SK-N-SH (cell line): ENCODE measurements at regions not wholly inside any gene's neighbourhood (a gene's known extent, or its start where the extent isn't known, plus 50 kb on each side); places are given as distances from the start of the nearest gene placed in this dataset.
A peak's percentile ranks its signal among the peaks of the same experiment; 100 is the strongest.

Source experiments
- CTCF ChIA-PET: fragments of 300-600, 350-600 bp; formaldehyde crosslinking; extraction: SDS; loops from one replicate; lab custom pipeline; 2021; lab: Yijun Ruan, JAX
- POLR2A ChIA-PET: fragments of 350-600 bp; sonication (Branson Sonifier 250); formaldehyde crosslinking; extraction: SDS; loops from one replicate; lab custom pipeline; 2020; ENCODE audit warnings: antibody characterized with exemption, inconsistent platforms; lab: Yijun Ruan, JAX
- DNase-seq: peaks from one replicate; pipeline ENCODE4 v3.0.0; 2012
- H2AFZ ChIP-seq: fragments of 200-600 bp; sonication (generic); 2 replicates; pipeline ENCODE4 v1.8.1; 2016; ENCODE audit warnings: antibody characterized with exemption, mild to moderate bottlenecking, low read depth
- H3F3A ChIP-seq: fragments of 200-600 bp; sonication (generic); replicated peaks from 2 replicates; pipeline ENCODE3; 2016; ENCODE audit warnings: antibody characterized with exemption, mild to moderate bottlenecking; ENCODE audit not compliant: insufficient read depth
- H3K27ac ChIP-seq, 2 experiments: fragments of 200-500 bp in 1 of 2; fragments of 200-600 bp in 1 of 2; sonication (Bioruptor generic) in 1 of 2; sonication (generic), shearing (Covaris generic) in 1 of 2; 2 replicates each; pipeline versions ENCODE4 v1.5.1 to v1.6.1; 2014 to 2016; ENCODE audit warnings: low read depth in 2 of 2, inconsistent platforms in 1 of 2, low read length in 1 of 2, mild to moderate bottlenecking in 1 of 2, mixed read lengths in 1 of 2
- H3K27me3 ChIP-seq: fragments of 200-600 bp; sonication (generic), shearing (Covaris generic); 2 replicates; pipeline ENCODE4 v1.6.1; 2016; ENCODE audit warnings: mixed run types; ENCODE audit not compliant: insufficient read depth
- H3K36me3 ChIP-seq, 2 experiments: fragments of 200-500 bp in 1 of 2; fragments of 200-600 bp in 1 of 2; sonication (Bioruptor generic) in 1 of 2; sonication (generic) in 1 of 2; replicated peaks in 1 of 2; 2 replicates each; pipeline versions ENCODE3 to v1.5.1; 2014 to 2016; ENCODE audit warnings: low read length in 1 of 2, mild to moderate bottlenecking in 1 of 2; ENCODE audit not compliant: insufficient read depth in 2 of 2, control insufficient read depth in 1 of 2
- H3K4me1 ChIP-seq, 2 experiments: fragments of 200-500 bp in 1 of 2; fragments of 200-600 bp in 1 of 2; sonication (Bioruptor generic) in 1 of 2; sonication (generic), shearing (Covaris generic) in 1 of 2; 2 replicates each; pipeline versions ENCODE4 v1.5.1 to v1.6.1; 2014 to 2016; ENCODE audit warnings: low read depth in 1 of 2, low read length in 1 of 2, mixed run types in 1 of 2; ENCODE audit not compliant: insufficient read depth in 2 of 2, control insufficient read depth in 1 of 2
- H3K4me2 ChIP-seq: fragments of 200-600 bp; sonication (generic), shearing (Covaris generic); 2 replicates; pipeline ENCODE4 v1.6.1; 2017; ENCODE audit warnings: mixed run types
- H3K4me3 ChIP-seq, 2 experiments: fragments of 200-500 bp in 1 of 2; fragments of 200-600 bp in 1 of 2; sonication (Bioruptor generic) in 1 of 2; sonication (generic), shearing (Covaris generic) in 1 of 2; 2 replicates each; pipeline versions ENCODE4 v1.5.1 to v1.8.1; 2014 to 2016; ENCODE audit warnings: low read depth in 2 of 2, inconsistent platforms in 1 of 2, low read length in 1 of 2, mild to moderate bottlenecking in 1 of 2, mixed read lengths in 1 of 2, moderate library complexity in 1 of 2
- H3K79me2 ChIP-seq: fragments of 200-600 bp; sonication (generic); 2 replicates; pipeline ENCODE4 v1.8.1; 2017; ENCODE audit warnings: mild to moderate bottlenecking; ENCODE audit not compliant: insufficient read depth
- H3K9ac ChIP-seq: fragments of 200-600 bp; sonication (generic); 2 replicates; pipeline ENCODE4 v1.6.1; 2017; ENCODE audit warnings: mixed run types
- H3K9me2 ChIP-seq: fragments of 200-600 bp; sonication (generic); 2 replicates; pipeline ENCODE4 v1.6.1; 2017; ENCODE audit warnings: mixed run types
- H3K9me3 ChIP-seq: fragments of 200-600 bp; sonication (generic); 2 replicates; pipeline ENCODE4 v1.6.1; 2017; ENCODE audit warnings: mixed run types, mild to moderate bottlenecking, moderate library complexity
- H4K20me1 ChIP-seq: fragments of 200-600 bp; sonication (generic); 2 replicates; pipeline ENCODE4 v1.6.1; 2017; ENCODE audit warnings: mild to moderate bottlenecking, mixed run types; ENCODE audit not compliant: insufficient read depth
- CTCF ChIP-seq: fragments of 200-600 bp; sonication (generic); IDR thresholded peaks from 2 replicates; pipeline ENCODE4 v1.6.1; 2017; ENCODE audit warnings: antibody characterized with exemption, mild to moderate bottlenecking, moderate library complexity
- ELF1 ChIP-seq: IDR thresholded peaks from 2 replicates; pipeline ENCODE4 v1.4.0; 2012
- EP300 ChIP-seq, 2 experiments: IDR thresholded peaks; 2 replicates each; pipeline versions ENCODE4 v1.4.0 to v1.6.1; 2012; ENCODE audit warnings: borderline replicate concordance in 1 of 2, low read depth in 1 of 2, low read length in 1 of 2
- EZH2phosphoT487 ChIP-seq: fragments of 200-600 bp; sonication (generic); IDR thresholded peaks from 2 replicates; pipeline ENCODE4 v1.6.1; 2017; ENCODE audit warnings: low read depth, mixed run types, mild to moderate bottlenecking, antibody characterized with exemption, moderate library complexity, borderline replicate concordance
- FOXM1 ChIP-seq: IDR thresholded peaks from 2 replicates; pipeline ENCODE4 v1.4.0; 2012; ENCODE audit warnings: low read depth, mild to moderate bottlenecking
- GABPA ChIP-seq: IDR thresholded peaks from 2 replicates; pipeline ENCODE4 v1.4.0; 2012; ENCODE audit warnings: low read depth, mild to moderate bottlenecking
- MXI1 ChIP-seq: IDR thresholded peaks from 2 replicates; pipeline ENCODE4 v1.6.1; 2012; ENCODE audit warnings: mild to moderate bottlenecking, low read depth, low read length, improper control_type of control experiment
- NFIC ChIP-seq: IDR thresholded peaks from 2 replicates; pipeline ENCODE4 v1.4.0; 2012; ENCODE audit warnings: borderline replicate concordance
- NRF1 ChIP-seq: IDR thresholded peaks from 2 replicates; pipeline ENCODE4 v1.6.1; 2012; ENCODE audit warnings: low read depth, mild to moderate bottlenecking, low read length
- POLR2AphosphoS5 ChIP-seq: IDR thresholded peaks from 2 replicates; pipeline ENCODE4 v1.6.1; 2012; ENCODE audit warnings: low read depth, low read length
- REST ChIP-seq: IDR thresholded peaks from 2 replicates; pipeline ENCODE4 v1.6.1; 2012; ENCODE audit warnings: mild to moderate bottlenecking, low read depth, low read length, moderate library complexity
- RFX5 ChIP-seq: IDR thresholded peaks from 2 replicates; pipeline ENCODE4 v1.6.1; 2012; ENCODE audit warnings: mild to moderate bottlenecking, improper control_type of control experiment, low read length
- TCF12 ChIP-seq: IDR thresholded peaks from 2 replicates; pipeline ENCODE4 v1.4.0; 2012
- TEAD4 ChIP-seq: IDR thresholded peaks from 2 replicates; pipeline ENCODE4 v1.4.0; 2012; ENCODE audit warnings: mild to moderate bottlenecking, borderline replicate concordance; ENCODE audit not compliant: insufficient read depth
- USF1 ChIP-seq: IDR thresholded peaks from 2 replicates; pipeline ENCODE4 v1.4.0; 2012; ENCODE audit warnings: low read depth, borderline replicate concordance
- YY1 ChIP-seq: IDR thresholded peaks from 2 replicates; pipeline ENCODE4 v1.4.0; 2012; ENCODE audit warnings: low read depth, mild to moderate bottlenecking
- ZBTB33 ChIP-seq: IDR thresholded peaks from 2 replicates; pipeline ENCODE4 v1.4.0; 2012; ENCODE audit warnings: low read depth, borderline replicate concordance
- WGBS: methylation state at CpG from one replicate; pipeline ENCODE4 v1.1.6; 2017; ENCODE audit warnings: low lambda C conversion rate; 5-methylcytosine and 5-hydroxymethylcytosine counted together
- TF ChIP-seq, protein P1 (sequence below): fragments of 150-350 bp; IDR thresholded peaks from 2 replicates; pipeline ENCODE4 v1.6.1; 2017; ENCODE audit warnings: antibody characterized with exemption, low read length, low read depth, borderline replicate concordance
- TF ChIP-seq, protein P2 (sequence below): IDR thresholded peaks from 2 replicates; pipeline ENCODE4 v1.4.0; 2012; ENCODE audit warnings: low read depth

- POLR2A ChIA-PET, result interaction anchor here (1.1 kb wide), 1 partner anchor 36 kb away, joined by 3 read pairs; no protein-coding TSS in a partner anchor
- 32% methylated on average over 2 of the region's 8 CpGs for WGBS
Observed at GRCh38 chr10:42934351-42934811, 142.5 kb upstream of the RET start.

More at GRCh38 chr10:42934351-42934811, 142.5 kb upstream of the RET start:
- no peak for DNase-seq
- no peak overlapping the region for H3K9ac ChIP-seq
- TF ChIP-seq USF1 (no peak), EZH2phosphoT487 (no peak), YY1 (no peak), MXI1 (no peak), RFX5 (no peak), REST (no peak), ELF1 (no peak), TEAD4 (no peak), FOXM1 (no peak), TCF12 (no peak), EP300 (IDR thresholded peaks at IDR 0.05; ENCODE audit: borderline replicate concordance in 1 of 2, low read depth in 1 of 2, low read length in 1 of 2) (no peak), CTCF (no peak), POLR2AphosphoS5 (no peak), GABPA (no peak), ZBTB33 (no peak), NRF1 (no peak), NFIC (no peak)
- TF ChIP-seq, protein P1, sequence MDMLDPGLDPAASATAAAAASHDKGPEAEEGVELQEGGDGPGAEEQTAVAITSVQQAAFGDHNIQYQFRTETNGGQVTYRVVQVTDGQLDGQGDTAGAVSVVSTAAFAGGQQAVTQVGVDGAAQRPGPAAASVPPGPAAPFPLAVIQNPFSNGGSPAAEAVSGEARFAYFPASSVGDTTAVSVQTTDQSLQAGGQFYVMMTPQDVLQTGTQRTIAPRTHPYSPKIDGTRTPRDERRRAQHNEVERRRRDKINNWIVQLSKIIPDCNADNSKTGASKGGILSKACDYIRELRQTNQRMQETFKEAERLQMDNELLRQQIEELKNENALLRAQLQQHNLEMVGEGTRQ, result no peak
- TF ChIP-seq, protein P2, sequence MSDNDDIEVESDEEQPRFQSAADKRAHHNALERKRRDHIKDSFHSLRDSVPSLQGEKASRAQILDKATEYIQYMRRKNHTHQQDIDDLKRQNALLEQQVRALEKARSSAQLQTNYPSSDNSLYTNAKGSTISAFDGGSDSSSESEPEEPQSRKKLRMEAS, result no peak
- no peaks in the 10 kb centered on the region for H3F3A ChIP-seq
- peak overlapping the region in 1 of 2 experiments; percentile 55; a peak in 1 of 4 replicates for H3K27ac ChIP-seq
- no peaks in the 10 kb centered on the region for H3K79me2 ChIP-seq
- no peaks in the 10 kb centered on the region for H3K27me3 ChIP-seq
- H3K4me3 ChIP-seq, result no peak overlapping the region
- no peaks in the 10 kb centered on the region for H4K20me1 ChIP-seq
- CTCF ChIA-PET, result interaction anchor here (0.6 kb wide), 1 partner anchor 47 kb away, joined by 3 read pairs; no protein-coding TSS in a partner anchor
- no peaks in the 10 kb centered on the region for H3K36me3 ChIP-seq
- no peak overlapping the region for H3K4me2 ChIP-seq
- H2AFZ ChIP-seq, result no peak overlapping the region
- peaks cover 0 to 42% of the 10 kb centered on the region in 2 experiments; a peak in 1 of 4 replicates for H3K4me1 ChIP-seq
- H3K9me3 ChIP-seq, result no peaks in the 10 kb centered on the region
- no peaks in the 10 kb centered on the region for H3K9me2 ChIP-seq
